ENCODE measurements at regions not wholly inside any gene's neighbourhood (a gene's known extent, or its start where the extent isn't known, plus 50 kb on each side); places are given as distances from the start of the nearest gene placed in this dataset.

DNA sequence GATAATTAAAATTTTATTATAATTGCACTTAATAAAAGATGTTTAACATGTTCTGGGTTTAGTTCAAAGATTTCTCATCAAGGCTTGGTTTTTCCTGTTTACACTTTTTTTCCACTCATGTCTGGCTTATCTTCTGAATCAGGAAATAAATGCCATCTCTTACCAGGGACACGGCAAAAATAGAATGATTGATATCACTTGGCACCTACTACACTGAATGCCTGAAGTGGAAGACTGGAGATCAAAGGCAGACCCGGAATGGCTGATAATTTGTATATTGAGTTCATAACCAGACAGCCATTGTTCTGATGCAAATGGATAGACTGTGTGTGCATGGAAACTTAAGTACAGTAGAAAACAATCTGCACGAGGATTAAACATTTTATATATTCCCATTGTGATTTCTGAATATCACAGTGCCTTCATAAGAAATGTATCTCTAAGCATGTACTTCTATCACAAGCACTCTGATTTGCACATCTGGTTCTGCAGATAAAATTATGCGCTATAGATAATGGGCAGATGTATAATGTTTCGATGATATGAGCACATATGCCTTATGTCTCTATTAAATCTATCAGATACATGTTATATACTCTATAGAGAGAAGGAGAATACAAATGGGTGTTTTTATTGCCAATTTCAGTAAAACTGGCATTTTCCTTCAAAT, 304.8 kb downstream of the RND3 start:
- intact Hi-C loops (cut with DNase I), result no loop called here

DNA sequence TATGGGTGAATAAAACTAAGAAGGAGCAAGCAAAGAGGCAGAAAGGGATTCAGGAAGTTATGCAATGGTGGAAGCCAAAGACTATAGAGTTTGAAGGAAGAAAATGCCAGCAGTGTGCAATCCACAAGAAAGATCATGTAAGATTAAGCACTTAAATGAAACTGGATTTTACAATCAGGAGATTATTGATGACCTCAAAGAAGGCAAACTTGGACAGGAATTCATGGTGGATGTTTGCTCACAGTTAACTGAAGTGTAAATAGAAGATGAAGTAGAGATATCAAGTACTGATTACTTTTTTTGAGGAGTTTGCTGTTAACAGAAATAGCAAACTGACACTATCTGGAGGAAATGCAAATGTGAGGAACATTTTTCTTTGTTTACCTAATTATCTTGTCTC, 308.9 kb downstream of the RND3 start:
- no peak for DNase-seq (ENCODE audit: low spot score)
- intact Hi-C loops (cut with DNase I), result no loop called here

More for the DNA sequence above, 304.8 kb downstream of the RND3 start:
- DNase-seq (ENCODE audit: low spot score), result no peak

DNA sequence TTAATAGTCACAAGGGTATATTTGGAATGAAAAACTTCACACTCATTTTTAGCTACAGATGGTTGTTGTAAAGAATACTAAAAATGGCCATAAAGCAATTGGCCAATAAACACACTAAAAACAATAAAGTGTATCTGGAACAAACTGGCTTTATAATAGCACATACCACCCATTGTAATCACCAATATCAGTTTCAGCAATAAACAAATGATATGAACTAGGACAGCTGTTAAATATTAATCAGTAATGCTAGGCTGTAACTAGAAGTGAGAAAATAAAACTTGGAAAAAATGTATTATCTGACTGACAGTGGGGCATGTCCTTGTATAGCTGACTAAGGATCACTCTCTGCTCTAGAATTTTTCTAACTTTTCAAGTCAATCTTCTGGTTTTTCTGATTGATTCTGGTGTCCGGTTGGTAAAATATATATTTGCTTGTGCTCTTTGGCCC, 312.5 kb downstream of the RND3 start:
- intact Hi-C loops (cut with DNase I), result no loop called here

DNA sequence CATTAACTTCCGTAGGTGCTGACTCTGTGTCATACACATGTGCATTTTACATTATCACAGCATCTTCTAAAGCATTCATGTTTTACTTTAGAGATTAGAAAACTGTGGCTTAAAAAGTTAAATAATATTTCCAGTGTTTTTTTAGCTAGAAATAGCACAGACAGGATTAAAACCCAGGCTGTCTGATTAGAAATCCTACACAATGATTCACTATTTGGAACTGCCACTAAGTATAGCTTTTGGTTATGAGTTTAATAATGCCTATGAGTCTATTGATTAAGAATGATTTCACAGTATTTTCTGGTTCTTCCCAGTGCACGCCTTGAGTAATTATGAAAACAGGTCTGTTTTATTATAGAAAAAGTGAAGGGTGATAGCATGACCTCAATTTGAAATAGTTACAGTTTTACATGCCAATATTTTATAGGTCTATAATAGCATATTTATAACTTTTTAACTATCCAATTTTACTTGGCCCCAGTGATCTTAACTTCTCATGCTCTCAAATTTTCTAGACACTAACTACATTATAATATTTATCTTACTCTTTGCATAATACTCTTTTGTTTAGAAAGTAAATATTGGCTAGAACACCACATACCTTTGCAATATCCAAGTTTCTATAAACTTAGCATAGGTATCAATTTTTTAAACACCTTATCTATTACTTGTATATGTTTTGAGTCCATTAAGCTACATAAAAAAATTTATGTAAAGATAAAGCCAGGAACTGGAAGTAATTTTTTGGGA, 313.2 kb downstream of the RND3 start:
- no peak for DNase-seq (ENCODE audit: low spot score)
- intact Hi-C loops (cut with DNase I), result no loop called here

More for the DNA sequence above, 312.5 kb downstream of the RND3 start:
- DNase-seq (ENCODE audit: low spot score), result no peak

DNA sequence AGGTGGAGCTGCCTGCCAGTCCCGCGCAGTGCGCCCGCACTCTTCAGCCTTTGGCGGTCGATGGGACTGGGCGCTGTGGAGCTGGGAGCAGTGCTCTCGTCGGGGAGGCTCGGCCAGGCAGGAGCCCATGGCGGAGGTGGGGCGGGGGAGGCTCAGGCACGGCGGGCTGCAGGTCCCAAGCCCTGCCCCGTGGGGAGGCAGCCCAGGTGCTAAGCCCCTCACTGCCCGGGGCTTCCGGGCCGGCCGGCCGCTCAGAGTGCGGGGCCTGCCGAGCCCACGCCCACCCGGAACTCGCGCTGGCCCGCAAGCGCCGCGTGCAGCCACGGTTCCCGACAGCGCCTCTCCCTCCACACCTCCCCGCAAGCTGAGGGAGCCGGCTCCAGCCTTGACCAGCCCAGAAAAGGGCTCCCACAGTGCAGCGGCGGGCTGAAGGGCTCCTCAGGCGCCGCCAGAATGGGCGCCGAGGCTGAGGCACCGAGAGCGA, 316.4 kb downstream of the RND3 start:
- no peak for DNase-seq (ENCODE audit: low spot score)
- intact Hi-C loops (cut with DNase I), result no loop called here

DNA sequence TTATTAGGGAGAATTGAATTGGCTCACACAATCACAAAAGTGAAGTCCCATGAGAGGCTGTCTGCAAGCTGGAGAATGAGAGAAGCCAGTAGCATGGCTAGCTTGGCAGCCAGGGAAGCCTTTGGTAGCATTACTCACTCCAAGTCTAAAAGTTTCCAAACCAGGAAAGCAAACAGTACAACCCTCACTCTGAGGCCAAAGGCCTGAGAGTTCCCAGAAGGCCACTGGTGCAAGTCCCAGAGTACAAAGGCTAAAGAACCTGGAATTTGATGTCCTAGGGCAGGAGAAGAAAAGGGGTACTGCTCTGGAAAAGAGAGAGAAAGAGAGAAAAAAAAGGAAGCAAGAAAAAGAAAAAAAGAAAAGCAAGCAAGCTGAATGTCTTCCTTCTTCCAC, 318.2 kb downstream of the RND3 start:
- DNase-seq (ENCODE audit: low spot score), result peak; percentile 81
- intact Hi-C loops (cut with DNase I), result no loop called here

DNA sequence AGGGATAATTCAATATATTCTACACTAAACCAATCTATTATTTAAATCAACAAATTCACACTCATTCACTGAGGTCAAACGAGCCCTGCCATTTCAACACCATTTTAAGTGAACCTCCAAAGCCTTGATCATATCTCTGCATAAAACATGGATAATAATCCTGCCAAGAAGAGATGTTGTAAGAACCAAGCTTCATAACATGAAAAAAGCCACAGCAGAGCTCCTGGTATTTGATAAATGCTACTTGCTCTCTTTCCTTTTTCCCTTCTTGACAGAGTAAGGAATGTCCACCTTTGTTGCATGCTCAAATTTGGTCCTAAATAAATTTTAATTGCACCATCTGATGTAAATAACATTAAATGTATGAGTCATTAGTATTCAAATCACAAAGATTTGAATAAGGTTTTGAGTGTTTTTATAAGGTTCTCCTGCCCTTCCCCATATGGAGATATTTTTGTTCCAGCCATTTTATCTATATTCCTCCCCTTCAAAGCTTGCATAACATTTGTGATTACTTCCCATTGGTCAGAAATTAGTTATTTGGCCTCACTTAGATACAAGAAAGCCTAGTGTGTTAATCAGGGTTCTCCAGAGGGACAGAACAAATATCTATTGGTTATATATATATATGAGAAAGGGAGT, 318.8 kb downstream of the RND3 start:
- no peak for DNase-seq (ENCODE audit: low spot score)
- intact Hi-C loops (cut with DNase I), result no loop called here

DNA sequence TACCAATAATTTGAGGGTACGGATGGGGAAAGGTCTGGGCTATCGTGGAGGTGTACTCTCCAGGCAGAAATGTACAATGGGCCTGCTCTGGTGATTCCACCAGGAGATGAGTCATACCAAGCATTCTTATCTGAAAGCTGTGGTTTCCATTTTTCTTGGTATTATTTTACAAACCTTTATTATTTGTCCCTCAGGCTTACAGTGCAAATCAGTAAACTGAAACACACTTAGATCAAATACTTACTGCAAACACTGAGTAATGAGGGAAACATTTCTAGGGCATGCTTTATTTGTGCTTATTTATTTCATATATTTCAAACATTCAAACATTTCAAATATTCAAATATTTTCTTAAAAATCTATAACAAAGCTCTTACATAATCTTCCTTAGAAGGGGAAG, 319.8 kb downstream of the RND3 start:
- no peak for DNase-seq (ENCODE audit: low spot score)
- intact Hi-C loops (cut with DNase I), result no loop called here

DNA sequence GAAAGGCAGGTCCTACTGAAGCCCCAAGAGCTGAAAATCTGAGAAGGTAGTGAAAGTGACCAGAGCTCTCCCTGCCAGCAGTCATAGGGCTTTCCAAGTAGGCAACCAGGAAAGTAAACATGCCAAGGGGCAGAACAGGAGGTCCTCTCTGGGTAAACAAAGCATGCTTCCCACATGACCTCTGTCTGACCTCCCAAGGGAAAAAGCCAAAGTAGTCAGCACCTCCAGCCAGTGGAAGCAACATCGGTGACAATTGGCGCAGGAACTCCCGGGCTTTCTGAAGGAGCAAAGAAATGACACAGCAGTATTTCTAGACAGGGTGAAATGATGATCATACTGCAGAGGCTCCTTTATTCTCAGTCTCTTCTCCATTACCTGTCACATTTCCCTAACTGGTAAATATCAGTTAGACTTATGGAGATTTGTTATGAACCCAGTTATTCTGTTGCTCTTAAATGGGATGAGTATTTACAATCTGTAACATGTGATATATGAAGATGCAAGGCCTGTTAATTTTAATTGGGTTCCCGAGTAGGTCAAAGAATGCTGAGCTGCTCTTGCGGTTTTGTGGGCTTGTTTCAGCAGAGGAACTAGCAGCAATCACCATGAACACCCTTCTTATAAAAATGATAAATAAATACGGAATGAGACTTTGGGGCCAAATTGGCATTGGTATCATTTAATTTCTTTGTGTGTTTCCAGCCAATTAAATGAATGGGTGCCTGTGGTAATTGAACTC, 321.0 kb downstream of the RND3 start:
- no peak for DNase-seq (ENCODE audit: low spot score)
- intact Hi-C loops (cut with DNase I), result no loop called here

DNA sequence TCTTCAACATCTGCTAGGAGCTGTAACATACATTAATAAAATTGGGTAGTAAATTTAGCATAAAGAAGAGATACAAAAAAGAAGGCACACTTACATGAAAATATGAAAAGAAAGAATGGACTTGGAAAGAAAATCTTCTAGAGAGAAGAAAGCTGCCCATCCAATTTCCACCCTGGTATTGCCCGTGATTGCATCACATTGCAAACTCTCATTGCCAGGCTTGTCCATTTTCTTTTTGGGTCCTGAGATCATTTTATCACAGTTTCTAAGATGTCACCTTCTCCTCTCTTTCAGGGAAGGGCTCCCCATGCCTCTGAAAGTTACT, 321.5 kb downstream of the RND3 start:
- intact Hi-C loops (cut with DNase I), result no loop called here
- no peak for DNase-seq (ENCODE audit: low spot score)

DNA sequence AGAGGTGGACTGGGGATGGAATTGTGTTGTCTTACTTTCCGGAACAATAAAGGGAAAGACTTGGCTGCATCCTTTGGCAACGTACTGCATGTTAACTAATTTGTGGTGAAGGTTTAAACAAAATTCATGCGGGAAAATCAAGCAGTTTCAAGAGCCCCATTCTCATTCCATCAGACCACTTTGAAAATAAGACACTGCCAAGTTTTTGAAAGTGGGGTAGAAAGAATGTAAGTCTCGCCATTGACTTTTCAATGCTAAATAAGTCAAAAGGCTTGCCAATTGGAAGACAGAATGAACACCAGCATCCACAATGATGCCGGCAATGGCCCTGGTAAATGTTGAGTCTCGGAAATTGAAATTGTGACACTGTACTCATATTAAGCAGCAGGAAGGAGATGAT, 322.0 kb downstream of the RND3 start:
- no peak for DNase-seq (ENCODE audit: low spot score)
- intact Hi-C loops (cut with DNase I), result no loop called here

DNA sequence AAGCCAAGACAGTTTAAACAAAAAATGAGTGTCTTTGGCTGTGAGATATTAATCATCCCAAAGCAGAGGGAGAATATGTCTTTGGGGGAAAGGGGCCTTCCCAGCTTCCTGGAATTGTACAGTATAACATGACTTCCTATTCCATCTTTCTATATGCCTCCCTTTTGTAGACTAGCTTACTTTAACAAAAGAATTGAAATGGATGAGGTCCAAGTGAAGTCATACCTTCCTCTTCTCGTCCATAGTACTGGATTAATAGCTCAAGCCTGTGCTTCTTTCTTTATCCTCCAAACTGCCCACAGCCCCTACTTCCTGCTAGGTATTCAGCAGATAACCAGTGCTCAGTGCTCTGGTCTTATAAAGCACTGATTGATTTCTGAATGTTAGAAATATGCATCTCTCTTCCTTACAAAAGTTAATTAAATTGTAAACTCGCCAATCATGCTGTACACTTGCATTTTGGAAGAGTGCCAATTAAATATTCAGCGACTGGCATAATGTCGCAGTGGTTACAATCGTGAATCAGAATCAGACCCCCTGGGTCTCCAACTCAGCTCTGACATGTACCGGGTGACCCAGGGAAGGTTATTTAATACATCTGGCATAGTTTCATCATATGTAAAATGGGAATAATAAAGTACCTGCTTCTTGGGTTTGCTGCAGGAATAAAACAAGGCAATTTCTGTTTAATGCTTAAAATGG, 325.1 kb downstream of the RND3 start:
- DNase-seq (ENCODE audit: low spot score), result no peak
- intact Hi-C loops (cut with DNase I), result no loop called here

DNA sequence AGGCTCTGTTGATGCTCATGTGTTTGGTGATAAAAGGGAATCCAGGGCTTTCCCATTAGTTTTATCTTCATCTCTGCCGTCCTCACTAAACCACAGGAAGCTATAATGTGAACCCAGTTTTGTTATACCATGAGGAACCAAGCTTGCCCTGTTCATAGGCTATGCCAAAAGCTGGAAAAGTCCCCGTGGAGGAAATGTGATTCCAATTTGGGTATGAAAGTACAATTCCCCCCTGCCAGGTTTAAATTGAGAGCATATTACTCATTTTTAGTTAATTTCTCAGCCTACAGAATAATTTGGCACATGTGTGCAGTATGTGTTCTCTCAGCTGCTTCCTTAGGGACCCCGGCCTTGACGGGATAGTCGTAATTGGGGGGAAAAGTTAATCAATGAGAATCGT, 327.4 kb downstream of the RND3 start:
- intact Hi-C loops (cut with DNase I), result no loop called here
- no peak for DNase-seq (ENCODE audit: low spot score)

DNA sequence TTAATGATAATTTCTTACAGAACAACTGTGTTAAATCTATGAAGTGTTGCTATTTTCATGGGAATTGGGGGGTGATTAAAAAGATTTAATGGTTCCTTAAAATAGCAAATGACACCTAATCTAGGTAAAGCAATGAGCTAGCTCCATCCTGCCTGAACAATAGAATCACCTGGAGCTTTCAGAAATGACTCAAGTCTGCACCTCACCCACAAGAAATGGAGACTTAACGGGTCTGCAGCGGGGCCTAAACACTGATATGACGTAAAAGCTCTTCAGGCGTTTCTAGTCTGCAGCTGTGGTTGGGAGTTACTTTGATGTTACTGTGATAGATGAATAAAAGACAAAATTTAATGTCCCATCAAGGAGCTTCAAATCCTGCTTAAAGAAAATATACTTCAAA, 328.2 kb downstream of the RND3 start:
- intact Hi-C loops (cut with DNase I), result no loop called here
- DNase-seq (ENCODE audit: low spot score), result no peak

DNA sequence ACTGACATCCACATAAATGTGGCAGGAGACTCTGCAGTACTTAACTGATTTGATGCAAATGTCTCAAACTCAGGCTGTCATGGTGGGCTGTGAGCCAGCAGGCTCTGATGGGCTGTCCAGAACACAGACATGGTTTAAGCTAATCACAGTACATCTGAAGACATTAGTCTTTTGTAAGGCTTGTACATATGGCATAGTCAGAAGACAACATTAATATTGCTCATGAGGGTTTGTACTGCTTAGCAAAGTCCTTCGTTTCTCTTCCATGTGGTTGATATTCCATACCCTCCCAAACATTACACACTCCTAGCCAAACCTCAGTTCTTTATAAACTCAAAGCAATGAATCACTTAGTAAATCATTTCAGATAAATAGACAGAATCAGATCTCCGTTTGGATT, 330.6 kb downstream of the RND3 start:
- intact Hi-C loops (cut with DNase I), result no loop called here
- no peak for DNase-seq (ENCODE audit: low spot score)

DNA sequence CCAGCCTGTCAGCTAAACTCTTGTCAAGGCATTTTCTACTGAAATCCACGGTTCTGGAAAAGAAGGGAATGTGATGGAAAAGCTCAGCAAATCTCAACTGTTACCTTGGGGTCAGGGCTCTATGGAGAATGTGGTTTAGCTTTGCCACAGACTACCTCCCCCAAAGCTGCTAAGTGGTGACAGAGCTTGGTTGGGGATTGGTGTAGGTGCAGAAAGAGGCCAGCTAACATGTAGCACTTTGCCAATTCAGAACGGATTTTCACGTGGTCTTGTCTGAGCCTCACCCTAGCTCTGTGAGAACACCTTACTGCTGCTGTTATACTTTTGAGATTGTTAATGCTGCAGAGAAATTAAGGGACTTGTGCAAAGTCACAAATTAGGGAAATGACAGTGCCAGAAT, 331.1 kb downstream of the RND3 start:
- no peak for DNase-seq (ENCODE audit: low spot score)

DNA sequence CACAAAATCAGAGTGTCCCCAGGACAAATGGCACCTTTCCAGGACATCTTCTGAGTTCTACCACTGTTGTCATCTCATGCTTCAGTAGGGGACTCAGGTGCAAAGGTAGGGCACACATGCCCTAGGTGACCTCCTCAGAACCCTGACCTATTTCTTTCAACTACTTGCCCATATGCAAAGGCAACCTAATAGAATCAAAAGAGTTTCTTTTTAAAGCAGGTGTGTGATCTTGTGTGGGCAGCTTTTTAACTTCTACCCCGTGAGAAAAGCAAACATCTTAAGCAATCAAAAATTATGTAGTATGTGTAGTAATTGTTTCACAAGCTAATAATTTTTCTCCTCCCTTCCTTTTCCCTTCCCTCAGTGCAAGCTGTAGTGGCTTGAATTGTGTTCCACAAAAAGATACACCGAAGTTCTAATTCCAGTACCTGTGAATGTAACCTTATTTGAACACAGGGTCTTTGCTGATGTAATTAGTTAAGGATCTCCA, 333.1 kb downstream of the RND3 start:
- no peak for DNase-seq (ENCODE audit: low spot score)
- intact Hi-C loops (cut with DNase I), result loop anchor here in 1 of 2 donors (1.0 kb wide), 1 partner anchor 37 kb away; no protein-coding TSS in a partner anchor

More for the DNA sequence above, 331.1 kb downstream of the RND3 start:
- intact Hi-C loops (cut with DNase I), result no loop called here

DNA sequence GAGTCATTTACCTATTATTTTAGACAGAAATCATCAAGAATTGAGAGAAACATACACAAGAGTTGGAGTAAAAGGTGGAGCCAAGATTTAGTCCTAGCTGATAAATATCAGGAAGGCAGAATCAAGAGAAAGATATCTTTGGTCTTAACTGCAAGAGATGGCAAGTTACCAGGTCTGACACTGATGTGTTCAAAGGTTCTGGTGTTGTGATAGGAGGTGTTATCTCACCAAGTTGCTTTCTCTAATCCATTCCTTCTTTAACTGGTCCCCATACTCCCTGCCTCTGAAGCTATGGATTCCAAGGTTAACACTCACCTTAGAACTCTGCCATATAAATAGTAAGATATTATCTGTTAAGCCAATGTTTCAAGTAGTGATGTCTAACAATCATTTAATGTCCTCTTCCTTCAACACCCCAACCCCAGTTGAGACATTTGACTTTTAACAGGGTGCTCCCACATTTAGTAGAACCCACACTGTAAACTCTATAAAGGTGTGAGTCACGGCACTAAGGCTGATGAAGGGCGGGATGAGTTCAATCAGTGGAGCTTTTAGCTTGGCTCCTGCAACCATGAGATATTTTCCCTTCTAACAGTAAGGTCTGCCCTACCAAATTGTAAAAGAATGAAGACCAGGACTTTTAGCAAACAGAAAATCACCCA, 333.7 kb downstream of the RND3 start:
- intact Hi-C loops (cut with DNase I), result loop anchor here in 1 of 2 donors (1.0 kb wide), 1 partner anchor 38 kb away; no protein-coding TSS in a partner anchor
- DNase-seq (ENCODE audit: low spot score), result no peak

DNA sequence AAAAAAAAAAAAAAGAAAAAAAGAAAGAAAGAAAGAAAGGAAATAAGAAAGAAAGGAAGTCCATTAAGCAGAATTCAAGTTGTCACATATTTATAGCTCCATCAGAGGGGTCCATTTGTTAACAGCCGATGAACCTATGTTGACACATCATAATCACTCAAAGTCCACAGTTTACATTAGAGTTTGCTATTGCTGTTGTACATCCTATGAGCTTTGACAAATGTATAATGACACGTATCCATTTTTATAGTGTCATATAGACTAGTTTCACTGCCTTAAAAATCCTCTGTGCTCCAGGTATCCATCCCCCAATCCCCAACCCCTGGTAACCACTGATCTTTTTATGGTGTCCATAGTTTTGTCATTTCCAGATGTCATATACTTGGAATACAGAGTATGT, 335.2 kb downstream of the RND3 start:
- intact Hi-C loops (cut with DNase I), result no loop called here
- DNase-seq (ENCODE audit: low spot score), result no peak
